GM18873 (cell line): ENCODE measurements at regions not wholly inside any gene's neighbourhood (a gene's known extent, or its start where the extent isn't known, plus 50 kb on each side); places are given as distances from the start of the nearest gene placed in this dataset.
"Not testable (repeated sequence)": the region's sequence is repeated elsewhere in the genome, so short reads cannot be mapped to it uniquely, and the experiment has no call there.

Source experiments
- ATAC-seq: cut with Tn5 transposase; IDR thresholded peaks from one replicate; pipeline ENCODE4 v1.9.1; 2021; ENCODE audit warnings: mild to moderate bottlenecking, moderate library complexity, moderate number of reproducible peaks; ENCODE audit not compliant: unreplicated experiment, low FRiP score

DNA sequence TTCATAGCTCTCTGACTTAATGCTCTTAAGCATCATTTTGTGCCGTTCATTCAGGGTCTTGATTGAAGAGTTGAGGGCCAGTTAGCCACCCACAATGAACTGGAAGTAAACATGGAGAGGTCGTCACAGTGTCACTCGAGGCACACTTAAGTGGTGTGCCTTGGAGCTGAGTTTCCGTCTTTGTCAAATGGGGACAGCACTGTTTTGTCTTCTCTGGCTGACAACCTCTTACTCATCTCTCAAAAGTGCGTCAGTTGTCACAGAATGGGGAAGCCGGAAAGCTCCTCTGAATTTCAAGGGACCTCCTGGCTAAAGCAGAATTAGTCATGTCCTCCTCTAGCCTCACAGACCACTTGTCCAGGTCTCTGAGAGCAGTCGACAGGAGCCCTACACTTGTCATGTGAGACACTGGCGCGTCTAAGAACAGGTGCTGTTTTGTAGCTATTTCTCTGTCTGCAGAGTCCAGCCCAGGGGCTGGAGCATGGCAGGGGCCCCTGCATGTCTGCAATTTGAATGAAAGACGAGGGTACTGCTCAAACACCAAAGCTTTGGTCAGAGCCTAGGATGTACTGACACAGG is 231.5 kb downstream of the NPIPA7 start:
- ATAC-seq: not testable (repeated sequence)

- ATAC-seq: not testable (repeated sequence)
Observed at GRCh38 chr16:16613212-16613611, 234.3 kb downstream of the NPIPA7 start.

DNA sequence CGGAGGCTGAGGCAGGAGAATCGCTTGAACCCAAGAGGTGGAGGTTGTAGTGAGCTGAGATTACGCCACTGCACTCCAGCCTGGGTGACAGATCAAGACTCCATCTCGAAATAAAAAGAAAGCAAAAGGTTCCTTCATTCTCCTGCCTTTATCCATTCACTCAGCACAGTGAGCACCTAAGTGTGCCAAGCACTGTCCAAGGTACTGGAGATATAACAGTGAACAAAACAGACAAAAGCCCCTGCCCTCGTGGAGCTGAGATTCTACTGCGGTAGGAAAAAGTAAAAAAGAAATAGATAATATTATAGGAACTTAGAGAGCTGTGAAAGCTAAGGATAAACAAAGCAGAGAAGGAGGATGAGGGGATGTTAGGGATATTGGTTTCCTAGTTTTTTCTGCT is 235.5 kb downstream of the NPIPA7 start:
- ATAC-seq: not testable (repeated sequence)

- not testable (repeated sequence) for ATAC-seq
Observed at GRCh38 chr16:16618963-16619465, 240.1 kb downstream of the NPIPA7 start.

- ATAC-seq: not testable (repeated sequence)
Observed at GRCh38 chr16:16624367-16624766, 245.4 kb downstream of the NPIPA7 start.

- not testable (repeated sequence) for ATAC-seq
Observed at GRCh38 chr16:16625140-16625539, 246.2 kb downstream of the NPIPA7 start.

DNA sequence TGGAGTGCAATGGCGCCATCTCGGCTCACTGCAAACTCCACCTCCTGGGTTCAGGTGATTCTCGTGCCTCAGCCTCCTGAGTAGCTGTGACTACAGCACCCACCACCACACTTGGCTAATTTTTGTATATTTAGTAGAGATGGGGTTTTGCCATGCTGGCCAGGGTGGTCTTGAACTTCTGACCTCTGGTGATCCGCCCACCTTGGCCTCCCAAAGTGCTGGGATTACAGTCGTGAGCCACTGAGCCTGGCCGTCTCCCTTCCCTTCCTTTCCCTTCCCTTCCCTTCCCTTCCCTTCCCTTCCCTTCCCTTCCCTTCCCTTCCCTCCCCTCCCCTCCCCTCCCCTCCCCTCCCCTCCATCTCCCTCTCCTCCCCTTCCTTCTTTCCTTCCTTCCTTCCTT is 248.9 kb downstream of the NPIPA7 start:
- not testable (repeated sequence) for ATAC-seq

- ATAC-seq: not testable (repeated sequence)
Observed at GRCh38 chr16:16638231-16638630, 259.3 kb downstream of the NPIPA7 start.

- ATAC-seq: not testable (repeated sequence)
Observed at GRCh38 chr16:16638714-16639113, 259.8 kb downstream of the NPIPA7 start.

DNA sequence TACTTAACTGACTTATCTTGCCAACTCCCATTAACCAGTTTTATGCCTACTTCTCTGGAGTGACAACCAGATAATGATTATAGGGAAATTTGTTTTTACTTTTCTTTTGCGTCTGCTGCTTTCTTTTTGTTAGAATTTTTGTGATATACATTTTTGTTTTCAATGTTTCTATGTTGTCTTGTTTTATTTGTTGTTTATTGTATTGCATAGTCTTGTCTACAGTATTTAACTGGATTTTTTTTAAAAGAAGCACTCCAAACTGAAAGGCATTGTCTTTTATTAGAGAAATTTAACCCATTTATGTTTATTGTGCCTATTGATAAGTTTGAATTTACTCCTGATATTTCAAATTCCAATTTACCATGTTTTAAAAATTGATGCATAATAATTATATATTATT is 264.9 kb downstream of the NPIPA7 start:
- not testable (repeated sequence) for ATAC-seq

DNA sequence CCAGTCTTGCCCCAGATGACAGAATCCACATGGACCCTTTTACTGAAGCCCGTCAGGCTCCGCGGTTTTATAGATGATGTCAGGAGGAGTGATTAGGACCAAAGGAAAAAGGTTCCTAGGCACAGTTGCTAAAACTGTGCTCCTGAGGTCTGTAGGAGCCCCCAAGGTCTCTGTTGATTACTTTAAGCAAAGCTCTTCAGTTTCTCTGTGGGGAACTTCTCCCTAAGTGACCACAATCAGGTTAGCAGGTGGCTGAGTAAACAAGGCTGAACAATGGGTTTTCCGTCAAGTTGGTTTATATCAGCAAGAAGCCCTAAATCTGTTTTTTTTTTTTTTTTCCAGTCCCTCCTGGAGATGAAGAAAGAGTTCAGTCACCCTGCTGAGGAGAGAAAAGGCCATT is 269.1 kb downstream of the NPIPA7 start:
- not testable (repeated sequence) for ATAC-seq

- ATAC-seq: not testable (repeated sequence)
Observed at GRCh38 chr16:16672180-16672812, 293.4 kb downstream of the NPIPA7 start.

DNA sequence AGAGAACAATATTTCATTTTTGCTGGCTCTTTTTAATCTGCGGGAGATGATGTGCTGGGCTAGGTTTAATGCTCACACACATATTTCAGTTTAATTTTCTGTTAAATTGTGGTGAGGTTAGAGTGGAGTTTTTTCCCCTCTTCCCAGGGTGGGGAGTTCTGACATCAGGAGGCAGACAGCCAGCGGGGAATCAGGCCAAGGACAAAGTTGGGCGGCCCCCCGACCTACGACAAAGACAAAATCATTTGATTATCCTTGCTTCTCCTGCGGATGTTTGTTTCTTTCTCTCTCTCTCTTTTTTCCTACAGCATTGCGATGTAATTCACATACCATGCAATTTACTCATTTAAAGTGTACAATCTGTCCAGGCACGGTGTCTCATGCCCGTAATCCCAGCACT is 295.9 kb downstream of the NPIPA7 start:
- not testable (repeated sequence) for ATAC-seq

DNA sequence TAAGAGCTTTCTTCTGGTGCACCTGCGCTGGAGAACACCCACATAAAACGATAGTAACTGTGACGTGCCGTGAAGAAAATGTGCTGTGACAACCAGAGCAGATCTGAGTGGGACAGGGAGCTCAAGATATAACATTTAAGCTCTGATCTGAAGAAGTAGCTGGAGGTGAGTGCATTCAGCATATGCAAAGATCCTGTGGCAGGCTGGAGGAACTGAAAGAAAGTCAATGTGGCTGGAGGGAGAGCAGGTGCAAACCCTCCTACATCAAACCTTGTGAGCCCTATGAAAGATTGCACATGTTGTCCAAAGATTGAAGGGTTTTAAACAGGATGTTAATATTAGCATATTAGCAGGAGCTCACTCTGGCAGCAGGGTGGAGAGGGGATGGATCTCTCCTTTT is 342.9 kb downstream of the NPIPA7 start:
- not testable (repeated sequence) for ATAC-seq

- not testable (repeated sequence) for ATAC-seq
Observed at GRCh38 chr16:16722666-16723065, 343.7 kb downstream of the NPIPA7 start.

DNA sequence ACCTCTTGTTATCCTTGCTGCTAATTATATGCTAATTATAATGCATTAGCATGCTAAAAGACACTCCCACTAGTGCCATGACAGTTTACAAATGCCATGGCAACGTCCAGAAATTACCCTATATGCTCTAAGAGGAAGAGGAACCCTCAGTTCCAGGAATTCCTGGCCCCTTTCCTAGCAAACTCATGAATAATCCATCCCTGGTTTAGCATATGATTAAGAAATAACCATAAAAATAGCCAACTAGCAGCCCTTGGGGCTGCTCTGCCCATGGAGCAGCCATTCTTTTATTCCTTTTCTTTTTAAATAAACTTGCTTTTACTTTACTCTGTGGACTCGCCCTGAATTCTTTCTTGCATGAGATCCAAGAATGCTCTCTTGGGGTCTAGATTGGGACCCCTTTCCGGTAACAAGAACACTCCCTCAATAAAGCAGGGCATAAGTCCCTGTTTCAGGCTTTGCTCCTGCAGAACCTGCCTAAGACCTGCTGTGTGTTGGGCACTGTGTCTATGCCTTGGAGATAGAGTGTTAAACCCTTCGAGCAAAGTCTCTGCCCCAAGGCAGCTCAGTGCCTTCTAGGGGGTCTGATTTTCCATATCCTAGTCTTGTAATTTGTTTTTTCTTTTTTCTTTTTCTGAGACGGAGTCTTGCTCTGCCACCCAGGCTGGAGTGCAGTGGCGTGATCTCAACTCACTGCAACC is 345.0 kb downstream of the NPIPA7 start:
- ATAC-seq: not testable (repeated sequence)

DNA sequence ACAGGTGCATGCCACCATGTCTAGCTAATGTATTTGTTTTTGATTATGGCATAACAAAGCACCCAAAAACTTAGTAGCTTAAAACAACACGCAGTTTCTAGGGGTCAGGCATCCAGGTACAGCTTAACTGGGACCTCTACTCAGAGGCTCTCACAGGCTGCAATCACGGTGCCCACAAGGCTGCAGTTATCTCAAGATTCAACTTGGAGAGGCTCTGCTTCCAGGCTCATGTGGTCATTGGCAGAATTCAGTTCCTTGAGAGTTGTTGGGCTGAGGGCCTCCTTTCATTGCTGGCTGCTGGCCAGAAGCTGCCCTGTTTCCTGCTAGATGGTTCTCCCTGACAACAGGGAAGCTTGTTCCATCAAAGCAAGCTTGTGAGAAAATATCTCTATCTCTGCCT is 348.1 kb downstream of the NPIPA7 start:
- not testable (repeated sequence) for ATAC-seq

- not testable (repeated sequence) for ATAC-seq
Observed at GRCh38 chr16:16742573-16742972, 363.6 kb downstream of the NPIPA7 start.

GRCh38 chr16:16754992-16755667 is 376.2 kb downstream of the NPIPA7 start:
- not testable (repeated sequence) for ATAC-seq

- ATAC-seq: no peak
Observed at GRCh38 chr16:16763449-16763848, 384.5 kb downstream of the NPIPA7 start.

- not testable (repeated sequence) for ATAC-seq
Observed at GRCh38 chr16:16770717-16771116, 391.8 kb downstream of the NPIPA7 start.
